GM12891 (cell line): ENCODE measurements at regions not wholly inside any gene's neighbourhood (a gene's known extent, or its start where the extent isn't known, plus 50 kb on each side); places are given as distances from the start of the nearest gene placed in this dataset.

ENCODE experiments used
- PAX5 ChIP-seq: IDR thresholded peaks from 2 replicates; pipeline ENCODE4 v1.6.1; 2011; ENCODE audit warnings: low read length, moderate library complexity, mild to moderate bottlenecking; ENCODE audit not compliant: insufficient read depth, severe bottlenecking
- POLR2A ChIP-seq: IDR thresholded peaks from 2 replicates; pipeline ENCODE4 v1.6.1; 2011; ENCODE audit warnings: low read depth, low read length, control low read depth
- POLR2AphosphoS5 ChIP-seq: IDR thresholded peaks from 2 replicates; pipeline ENCODE4 v1.6.1; 2011; ENCODE audit warnings: low read depth, low read length, control low read depth
- SPI1 ChIP-seq: IDR thresholded peaks from 2 replicates; pipeline ENCODE4 v1.6.1; 2011; ENCODE audit warnings: low read depth, low read length, control low read depth
- TAF1 ChIP-seq: IDR thresholded peaks from 2 replicates; pipeline ENCODE4 v1.6.1; 2011; ENCODE audit warnings: low read depth, low read length, control low read depth

GRCh38 chr21:43275421-43276211 is 106.8 kb downstream of the CRYAA start:
- TF ChIP-seq SPI1 (no peak), POLR2A (no peak), POLR2AphosphoS5 (no peak), TAF1 (no peak), PAX5 (no peak)
